DMS 273 (cell line): ENCODE measurements at regions not wholly inside any gene's neighbourhood (a gene's known extent, or its start where the extent isn't known, plus 50 kb on each side); places are given as distances from the start of the nearest gene placed in this dataset.
A peak's percentile ranks its signal among the peaks of the same experiment; 100 is the strongest.

ENCODE experiments used
- DNase-seq: peaks from one replicate; lab custom pipeline; 2025; ENCODE audit not compliant: unreplicated experiment; lab: John Stamatoyannopoulos, UW

GRCh38 chr2:20539776-20540586, 93.1 kb downstream of the RHOB start:
- peak; percentile 41 for DNase-seq

GRCh38 chr2:20540587-20541293, 93.9 kb downstream of the RHOB start:
- peak; percentile 78 for DNase-seq

- no peak for DNase-seq
Observed at GRCh38 chr2:20541294-20541640, 94.4 kb downstream of the RHOB start.

- peak; percentile 60 for DNase-seq
Observed at GRCh38 chr2:20541651-20542050, 94.8 kb downstream of the RHOB start.

- DNase-seq, result no peak
Observed at GRCh38 chr2:20542269-20542668, 95.4 kb downstream of the RHOB start.

GRCh38 chr2:20542746-20543468, 96.0 kb downstream of the RHOB start:
- peak; percentile 70 for DNase-seq

- peak; percentile 70 for DNase-seq
Observed at GRCh38 chr2:20543469-20544152, 96.7 kb downstream of the RHOB start.

- peak; percentile 67 for DNase-seq
Observed at GRCh38 chr2:20544153-20544747, 97.4 kb downstream of the RHOB start.

GRCh38 chr2:20549144-20549543, 101.8 kb downstream of the HS1BP3 start:
- no peak for DNase-seq

GRCh38 chr2:20549691-20550348, 101.1 kb downstream of the HS1BP3 start:
- DNase-seq, result no peak

GRCh38 chr2:20551260-20551944, 99.5 kb downstream of the HS1BP3 start:
- DNase-seq, result no peak

GRCh38 chr2:20551945-20552328, 99.0 kb downstream of the HS1BP3 start:
- no peak for DNase-seq

- DNase-seq, result no peak
Observed at GRCh38 chr2:20552847-20553246, 98.1 kb downstream of the HS1BP3 start.

GRCh38 chr2:20553580-20553979, 97.3 kb downstream of the HS1BP3 start:
- DNase-seq, result no peak

GRCh38 chr2:20555954-20556353, 94.9 kb downstream of the HS1BP3 start:
- DNase-seq, result no peak

GRCh38 chr2:20556756-20557155, 94.1 kb downstream of the HS1BP3 start:
- no peak for DNase-seq

GRCh38 chr2:20557226-20557625, 93.7 kb downstream of the HS1BP3 start:
- no peak for DNase-seq

GRCh38 chr2:20557635-20558034, 93.3 kb downstream of the HS1BP3 start:
- DNase-seq, result no peak

GRCh38 chr2:20558391-20559150, 92.3 kb downstream of the HS1BP3 start:
- DNase-seq, result peak; percentile 20
